Neural cell (in vitro differentiated cells): ENCODE measurements at regions not wholly inside any gene's neighbourhood (a gene's known extent, or its start where the extent isn't known, plus 50 kb on each side); places are given as distances from the start of the nearest gene placed in this dataset.
"Not testable (repeated sequence)": the region's sequence is repeated elsewhere in the genome, so short reads cannot be mapped to it uniquely, and the experiment has no call there.

Experiments
- H2AFZ ChIP-seq: fragments of 200-600, 300-800 bp; sonication (generic), shearing (Covaris generic); 2 replicates; pipeline ENCODE4 v1.6.0; 2014; ENCODE audit warnings: low read depth, mild to moderate bottlenecking, antibody characterized with exemption, low read length, moderate library complexity
- H3F3A ChIP-seq: fragments of 200-600 bp; shearing (Covaris generic); 2 replicates; pipeline ENCODE4 v1.6.1; 2016; ENCODE audit warnings: mild to moderate bottlenecking, moderate library complexity, mixed read lengths, antibody characterized with exemption, low read length; ENCODE audit not compliant: insufficient read depth, poor library complexity, severe bottlenecking
- H3K27ac ChIP-seq: fragments of 200-600, 300-800 bp; sonication (generic), shearing (Covaris generic); 2 replicates; pipeline ENCODE4 v1.5.1; 2014; ENCODE audit warnings: mild to moderate bottlenecking, low read length, moderate library complexity
- H3K27me3 ChIP-seq: fragments of 300-800, 200-600 bp; sonication (generic), shearing (Covaris generic); 2 replicates; pipeline ENCODE4 v1.6.0; 2014; ENCODE audit warnings: mild to moderate bottlenecking, low read depth, low read length, moderate library complexity; ENCODE audit not compliant: insufficient read depth
- H3K36me3 ChIP-seq: fragments of 300-800, 200-600 bp; sonication (generic), shearing (Covaris generic); 2 replicates; pipeline ENCODE4 v1.5.1; 2014; ENCODE audit warnings: mild to moderate bottlenecking, antibody characterized with exemption, low read length, moderate library complexity; ENCODE audit not compliant: insufficient read depth
- H3K4me2 ChIP-seq: fragments of 300-800, 200-600 bp; sonication (generic), shearing (Covaris generic); 2 replicates; pipeline ENCODE4 v1.6.0; 2014; ENCODE audit warnings: mild to moderate bottlenecking, low read length
- H3K4me3 ChIP-seq: fragments of 300-800, 200-600 bp; sonication (generic), shearing (Covaris generic); 2 replicates; pipeline ENCODE4 v1.5.1; 2014; ENCODE audit warnings: mild to moderate bottlenecking, low read length, moderate library complexity
- H3K79me2 ChIP-seq: fragments of 200-600 bp; shearing (Covaris generic); replicated peaks from 2 replicates; pipeline ENCODE4 v1.6.0; 2014; ENCODE audit warnings: mild to moderate bottlenecking, low read length, moderate library complexity; ENCODE audit not compliant: insufficient read depth
- H3K9ac ChIP-seq: fragments of 300-800, 200-600 bp; sonication (generic), shearing (Covaris generic); 2 replicates; pipeline ENCODE4 v1.6.1; 2016; ENCODE audit warnings: mild to moderate bottlenecking, low read length, mixed read lengths
- H3K9me2 ChIP-seq: fragments of 200-600 bp; shearing (Covaris generic); 2 replicates; pipeline ENCODE4 v1.6.1; 2016; ENCODE audit warnings: mild to moderate bottlenecking, low read length, mixed read lengths; ENCODE audit not compliant: insufficient read depth
- H3K9me3 ChIP-seq: fragments of 200-600, 300-800 bp; sonication (generic), shearing (Covaris generic); 2 replicates; pipeline ENCODE4 v1.6.1; 2016; ENCODE audit warnings: mild to moderate bottlenecking, mixed run types, low read length, moderate library complexity, mixed read lengths
- H4K20me1 ChIP-seq: fragments of 200-600 bp; shearing (Covaris generic); 2 replicates; pipeline ENCODE4 v1.6.1; 2016; ENCODE audit warnings: mild to moderate bottlenecking, mixed run types; ENCODE audit not compliant: insufficient read depth
- CTCF ChIP-seq: fragments of 450-650 bp; IDR thresholded peaks from 2 replicates; pipeline ENCODE4 v1.5.1; 2014; ENCODE audit warnings: antibody characterized with exemption, mild to moderate bottlenecking, moderate library complexity; ENCODE audit not compliant: poor library complexity, severe bottlenecking
- EP300 ChIP-seq: fragments of 450-650 bp; conservative IDR thresholded peaks from 2 replicates; pipeline ENCODE4 v1.6.1; 2014; ENCODE audit warnings: antibody characterized with exemption, mild to moderate bottlenecking, moderate library complexity; ENCODE audit not compliant: poor library complexity, severe bottlenecking
- EZH2 ChIP-seq: fragments of 200-600, 300-800 bp; shearing (Covaris generic), sonication (generic); IDR thresholded peaks from 2 replicates; pipeline ENCODE4 v1.6.1; 2014; ENCODE audit warnings: antibody characterized with exemption, low read length, borderline replicate concordance, mild to moderate bottlenecking; ENCODE audit not compliant: insufficient read depth, poor library complexity, severe bottlenecking
- MXI1 ChIP-seq: fragments of 450-650 bp; conservative IDR thresholded peaks from 2 replicates; pipeline ENCODE4 v1.6.1; 2014; ENCODE audit warnings: antibody characterized with exemption, mild to moderate bottlenecking; ENCODE audit not compliant: poor library complexity, severe bottlenecking
- POLR2AphosphoS5 ChIP-seq: IDR thresholded peaks from 2 replicates; pipeline ENCODE4 v1.6.1; 2012
- RAD21 ChIP-seq: fragments of 450-650 bp; conservative IDR thresholded peaks from 2 replicates; pipeline ENCODE4 v1.6.1; 2014; ENCODE audit warnings: antibody characterized with exemption, mild to moderate bottlenecking, moderate library complexity
- SMC3 ChIP-seq: fragments of 450-650 bp; conservative IDR thresholded peaks from 2 replicates; pipeline ENCODE4 v1.6.1; 2014; ENCODE audit warnings: antibody characterized with exemption, mild to moderate bottlenecking, moderate library complexity; ENCODE audit not compliant: poor library complexity
- TAF1 ChIP-seq: IDR thresholded peaks from 2 replicates; pipeline ENCODE4 v1.6.1; 2012; ENCODE audit warnings: low read depth
- TF ChIP-seq, protein P1 (sequence below): IDR thresholded peaks from 2 replicates; pipeline ENCODE4 v1.6.1; 2012; ENCODE audit warnings: borderline replicate concordance

GRCh38 chr2:193428336-193428818 is 1233.6 kb upstream of the TMEFF2 start:
- no peaks in the 10 kb centered on the region for H3K9me2 ChIP-seq
- H3K4me2 ChIP-seq: no peak overlapping the region
- H2AFZ ChIP-seq: no peak overlapping the region
- H3K9me3 ChIP-seq: no peaks in the 10 kb centered on the region
- no peaks in the 10 kb centered on the region for H3F3A ChIP-seq
- H3K27ac ChIP-seq: no peak overlapping the region
- H3K36me3 ChIP-seq: no peaks in the 10 kb centered on the region
- no peak overlapping the region for H3K4me3 ChIP-seq
- H4K20me1 ChIP-seq: no peaks in the 10 kb centered on the region
- H3K79me2 ChIP-seq: no peaks in the 10 kb centered on the region
- no peak overlapping the region for H3K9ac ChIP-seq
- no peaks in the 10 kb centered on the region for H3K27me3 ChIP-seq
- TF ChIP-seq CTCF (no peak), SMC3 (no peak), EP300 (no peak), EZH2 (no peak), TAF1 (no peak), RAD21 (no peak), MXI1 (no peak), POLR2AphosphoS5 (no peak)
- TF ChIP-seq, protein P1, sequence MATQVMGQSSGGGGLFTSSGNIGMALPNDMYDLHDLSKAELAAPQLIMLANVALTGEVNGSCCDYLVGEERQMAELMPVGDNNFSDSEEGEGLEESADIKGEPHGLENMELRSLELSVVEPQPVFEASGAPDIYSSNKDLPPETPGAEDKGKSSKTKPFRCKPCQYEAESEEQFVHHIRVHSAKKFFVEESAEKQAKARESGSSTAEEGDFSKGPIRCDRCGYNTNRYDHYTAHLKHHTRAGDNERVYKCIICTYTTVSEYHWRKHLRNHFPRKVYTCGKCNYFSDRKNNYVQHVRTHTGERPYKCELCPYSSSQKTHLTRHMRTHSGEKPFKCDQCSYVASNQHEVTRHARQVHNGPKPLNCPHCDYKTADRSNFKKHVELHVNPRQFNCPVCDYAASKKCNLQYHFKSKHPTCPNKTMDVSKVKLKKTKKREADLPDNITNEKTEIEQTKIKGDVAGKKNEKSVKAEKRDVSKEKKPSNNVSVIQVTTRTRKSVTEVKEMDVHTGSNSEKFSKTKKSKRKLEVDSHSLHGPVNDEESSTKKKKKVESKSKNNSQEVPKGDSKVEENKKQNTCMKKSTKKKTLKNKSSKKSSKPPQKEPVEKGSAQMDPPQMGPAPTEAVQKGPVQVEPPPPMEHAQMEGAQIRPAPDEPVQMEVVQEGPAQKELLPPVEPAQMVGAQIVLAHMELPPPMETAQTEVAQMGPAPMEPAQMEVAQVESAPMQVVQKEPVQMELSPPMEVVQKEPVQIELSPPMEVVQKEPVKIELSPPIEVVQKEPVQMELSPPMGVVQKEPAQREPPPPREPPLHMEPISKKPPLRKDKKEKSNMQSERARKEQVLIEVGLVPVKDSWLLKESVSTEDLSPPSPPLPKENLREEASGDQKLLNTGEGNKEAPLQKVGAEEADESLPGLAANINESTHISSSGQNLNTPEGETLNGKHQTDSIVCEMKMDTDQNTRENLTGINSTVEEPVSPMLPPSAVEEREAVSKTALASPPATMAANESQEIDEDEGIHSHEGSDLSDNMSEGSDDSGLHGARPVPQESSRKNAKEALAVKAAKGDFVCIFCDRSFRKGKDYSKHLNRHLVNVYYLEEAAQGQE: no peak

DNA sequence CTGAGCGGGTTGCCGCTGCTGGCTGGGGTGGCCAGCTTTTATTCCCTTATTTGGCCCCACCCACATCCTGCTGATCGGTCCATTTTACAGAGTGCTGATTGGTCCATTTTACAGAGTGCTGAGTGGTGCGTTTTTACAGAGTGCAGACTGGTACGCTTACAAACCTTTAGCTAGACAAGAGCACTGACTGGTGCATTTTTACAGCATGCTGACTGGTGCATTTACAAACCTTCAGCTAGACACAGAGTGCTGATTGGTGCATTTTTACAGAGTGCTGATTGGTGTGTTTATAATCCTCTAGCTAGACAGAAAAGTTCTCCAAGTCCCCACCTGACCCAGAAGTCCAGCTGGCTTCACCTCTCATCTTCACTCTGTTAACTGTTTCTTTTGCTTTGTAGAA is 1217.6 kb upstream of the TMEFF2 start:
- H3K4me3 ChIP-seq, H3K79me2 ChIP-seq, H3K27me3 ChIP-seq, H2AFZ ChIP-seq, H3K27ac ChIP-seq, H3K9me2 ChIP-seq, H3K36me3 ChIP-seq, H3F3A ChIP-seq, H4K20me1 ChIP-seq, H3K4me2 ChIP-seq, H3K9me3 ChIP-seq, H3K9ac ChIP-seq: not testable (repeated sequence)

- H3F3A ChIP-seq: no peaks in the 10 kb centered on the region
- H3K9ac ChIP-seq: no peak overlapping the region
- H3K79me2 ChIP-seq: no peaks in the 10 kb centered on the region
- H3K9me2 ChIP-seq: no peaks in the 10 kb centered on the region
- no peak overlapping the region for H3K27ac ChIP-seq
- no peaks in the 10 kb centered on the region for H4K20me1 ChIP-seq
- H3K36me3 ChIP-seq: no peaks in the 10 kb centered on the region
- no peaks in the 10 kb centered on the region for H3K9me3 ChIP-seq
- no peak overlapping the region for H3K4me3 ChIP-seq
- H2AFZ ChIP-seq: no peak overlapping the region
- TF ChIP-seq POLR2AphosphoS5 (no peak), MXI1 (no peak), EZH2 (no peak), RAD21 (no peak), SMC3 (no peak), CTCF (no peak), EP300 (no peak), TAF1 (no peak)
- TF ChIP-seq, protein P1: no peak
- H3K4me2 ChIP-seq: no peak overlapping the region
- H3K27me3 ChIP-seq: no peaks in the 10 kb centered on the region
These were observed 1215.2 kb upstream of the TMEFF2 start for GRCh38 chr2:193409951-193410350.
